ENCODE measurements at regions not wholly inside any gene's neighbourhood (a gene's known extent, or its start where the extent isn't known, plus 50 kb on each side); places are given as distances from the start of the nearest gene placed in this dataset.

GRCh38 chr3:8189051-8189450 lies 312.6 kb upstream of the LMCD1 start:
- intact Hi-C loops (cut with DNase I; ENCODE audit: low total_unique reads) (no loop called here), in situ Hi-C loops (cut with MboI; ENCODE audit: low pct_ligation_motif_present in 1 of 4, low pct_unique_long_range_greater_than_20kb in 1 of 4, low sequenced_read_pairs in 3 of 4) (no loop called here)
- Histone ChIP-seq H3K4me3 (no peak overlapping the region), H3K27ac (no peak overlapping the region), H3K4me1 (no peaks in the 10 kb centered on the region), H3K27me3 (no peaks in the 10 kb centered on the region), H3K9me3 (no peaks in the 10 kb centered on the region), H3K36me3 (no peaks in the 10 kb centered on the region)
- no peak for TF ChIP-seq POLR2A (IDR thresholded peaks at IDR 0.05)
- no peak for TF ChIP-seq POLR2AphosphoS5 (IDR thresholded peaks at IDR 0.05)
- TF ChIP-seq EP300 (IDR thresholded peaks at IDR 0.05; ENCODE audit: low read depth): no peak
- no peak for TF ChIP-seq CTCF (IDR thresholded peaks at IDR 0.05)
- 76 to 92% methylated on average over 1 of the region's 1 CpG for WGBS, 2 donors (ENCODE audit: low coverage in 1 of 2)
- no peak for DNase-seq

GRCh38 chr3:8191406-8191805 lies 310.2 kb upstream of the LMCD1 start:
- intact Hi-C loops (cut with DNase I; ENCODE audit: low total_unique reads): no loop called here
- no peak overlapping the region for H3K27ac ChIP-seq
- in situ Hi-C loops (cut with MboI; ENCODE audit: low pct_ligation_motif_present in 1 of 4, low pct_unique_long_range_greater_than_20kb in 1 of 4, low sequenced_read_pairs in 3 of 4): no loop called here
- WGBS, 2 donors (ENCODE audit: low coverage in 1 of 2): 76 to 83% methylated on average over 1 of the region's 1 CpG
- H3K4me3 ChIP-seq: no peak overlapping the region
- H3K4me1 ChIP-seq: no peaks in the 10 kb centered on the region
- DNase-seq: no peak
- H3K9me3 ChIP-seq: no peaks in the 10 kb centered on the region
- no peaks in the 10 kb centered on the region for H3K27me3 ChIP-seq
- TF ChIP-seq POLR2A (IDR thresholded peaks at IDR 0.05) (no peak), CTCF (IDR thresholded peaks at IDR 0.05) (no peak), POLR2AphosphoS5 (IDR thresholded peaks at IDR 0.05) (no peak), EP300 (IDR thresholded peaks at IDR 0.05; ENCODE audit: low read depth) (no peak)
- no peaks in the 10 kb centered on the region for H3K36me3 ChIP-seq

GRCh38 chr3:8197384-8197783 lies 304.2 kb upstream of the LMCD1 start:
- intact Hi-C loops (cut with DNase I; ENCODE audit: low total_unique reads) (no loop called here), in situ Hi-C loops (cut with MboI; ENCODE audit: low pct_ligation_motif_present in 1 of 4, low pct_unique_long_range_greater_than_20kb in 1 of 4, low sequenced_read_pairs in 3 of 4) (no loop called here)
- Histone ChIP-seq H3K36me3 (no peaks in the 10 kb centered on the region), H3K27me3 (no peaks in the 10 kb centered on the region), H3K4me3 (no peak overlapping the region), H3K27ac (no peak overlapping the region), H3K9me3 (no peaks in the 10 kb centered on the region), H3K4me1 (no peaks in the 10 kb centered on the region)
- TF ChIP-seq POLR2A (IDR thresholded peaks at IDR 0.05) (no peak), CTCF (IDR thresholded peaks at IDR 0.05) (no peak)
- 73% methylated on average over 2 of the region's 2 CpGs; no CpG with 5 or more reads in 1 of the 2 donors for WGBS, 2 donors (ENCODE audit: low coverage in 1 of 2)
- no peak for DNase-seq

GRCh38 chr3:8198605-8199004 lies 303.0 kb upstream of the LMCD1 start:
- DNase-seq: no peak
- in situ Hi-C loops (cut with MboI; ENCODE audit: low pct_ligation_motif_present in 1 of 4, low pct_unique_long_range_greater_than_20kb in 1 of 4, low sequenced_read_pairs in 3 of 4): no loop called here
- 62 to 65% methylated on average over 4 of the region's 4 CpGs for WGBS, 2 donors (ENCODE audit: low coverage in 1 of 2)
- intact Hi-C loops (cut with DNase I; ENCODE audit: low total_unique reads): no loop called here
- no peaks in the 10 kb centered on the region for H3K9me3 ChIP-seq
- no peaks in the 10 kb centered on the region for H3K4me1 ChIP-seq
- H3K27ac ChIP-seq: no peak overlapping the region
- H3K4me3 ChIP-seq: no peak overlapping the region
- TF ChIP-seq POLR2A (IDR thresholded peaks at IDR 0.05): no peak
- no peak for TF ChIP-seq POLR2AphosphoS5 (IDR thresholded peaks at IDR 0.05)
- no peak for TF ChIP-seq EP300 (IDR thresholded peaks at IDR 0.05; ENCODE audit: low read depth)
- H3K36me3 ChIP-seq: no peaks in the 10 kb centered on the region
- no peaks in the 10 kb centered on the region for H3K27me3 ChIP-seq

GRCh38 chr3:8200996-8201395 lies 300.6 kb upstream of the LMCD1 start:
- Histone ChIP-seq H3K4me3 (no peak overlapping the region), H3K27ac (no peak overlapping the region), H3K27me3 (no peaks in the 10 kb centered on the region), H3K9me3 (no peaks in the 10 kb centered on the region), H3K36me3 (no peaks in the 10 kb centered on the region), H3K4me1 (no peaks in the 10 kb centered on the region)
- intact Hi-C loops (cut with DNase I; ENCODE audit: low total_unique reads): no loop called here
- TF ChIP-seq POLR2A (IDR thresholded peaks at IDR 0.05): no peak
- no peak for TF ChIP-seq CTCF (IDR thresholded peaks at IDR 0.05)
- no peak for TF ChIP-seq POLR2AphosphoS5 (IDR thresholded peaks at IDR 0.05)
- in situ Hi-C loops (cut with MboI; ENCODE audit: low pct_ligation_motif_present in 1 of 4, low pct_unique_long_range_greater_than_20kb in 1 of 4, low sequenced_read_pairs in 3 of 4): no loop called here
- WGBS, 2 donors (ENCODE audit: low coverage in 1 of 2): 67 to 77% methylated on average over 3 of the region's 3 CpGs
- no peak for DNase-seq
